ENCODE measurements at regions not wholly inside any gene's neighbourhood (a gene's known extent, or its start where the extent isn't known, plus 50 kb on each side); places are given as distances from the start of the nearest gene placed in this dataset.

DNA sequence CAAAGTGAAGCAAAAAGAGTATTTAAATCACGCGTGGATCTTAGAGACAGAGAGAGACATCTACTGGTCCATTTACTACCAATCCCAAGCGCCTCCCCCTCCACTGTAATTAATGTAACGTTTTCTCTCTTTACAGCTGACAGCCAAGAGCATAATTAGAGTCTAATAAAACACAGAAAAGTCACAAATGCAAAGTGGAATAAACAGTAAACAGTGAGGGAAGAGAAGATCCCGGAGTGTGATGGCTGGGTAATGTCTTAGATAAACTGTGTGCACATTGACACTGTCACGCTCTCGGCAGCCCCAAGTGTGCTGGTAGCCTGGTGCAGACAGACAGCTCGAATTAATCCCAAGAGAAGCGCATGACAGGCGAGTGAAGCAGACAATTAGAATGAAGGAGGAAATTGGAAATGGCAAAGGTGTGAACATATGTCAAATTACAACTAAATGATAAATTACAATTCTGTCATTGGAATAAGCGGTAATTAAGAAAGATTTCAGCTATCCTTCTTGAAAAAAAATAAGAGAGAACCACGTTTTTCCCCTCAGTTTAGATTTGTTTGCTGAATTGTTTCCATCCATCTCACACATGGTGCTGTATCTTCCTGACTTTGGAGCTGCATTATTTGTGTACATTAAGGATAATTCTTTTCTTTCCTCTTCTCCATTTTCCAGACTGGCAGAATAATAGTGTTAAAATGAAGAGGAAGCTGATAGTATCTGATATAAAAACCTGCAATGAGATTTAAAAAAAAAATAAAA, 100.1 kb downstream of the CXXC4 start:
- H3K9me3 ChIP-seq: no peaks in the 10 kb centered on the region
- no peaks in the 10 kb centered on the region for H3K27me3 ChIP-seq (replicated peaks in 1 of 7)
- no peak overlapping the region for H3K27ac ChIP-seq
- H3K36me3 ChIP-seq: no peaks in the 10 kb centered on the region
- no peak for TF ChIP-seq POLR2A (IDR thresholded peaks at IDR 0.05)
- no peak for TF ChIP-seq CTCF (IDR thresholded peaks at IDR 0.05 in 8 of 11, conservative IDR thresholded peaks at IDR 0.05 in 3 of 11)
- TF ChIP-seq POLR2AphosphoS5 (IDR thresholded peaks at IDR 0.05): no peak
- no peaks in the 10 kb centered on the region for H3K4me1 ChIP-seq
- 42 to 51% (median 49%) methylated on average over 12 of the region's 12 CpGs for WGBS, 5 donors
- no peak overlapping the region for H3K4me3 ChIP-seq
- intact Hi-C loops (cut with DNase I; ENCODE audit: low total_unique reads): no loop called here
- no peak for DNase-seq

DNA sequence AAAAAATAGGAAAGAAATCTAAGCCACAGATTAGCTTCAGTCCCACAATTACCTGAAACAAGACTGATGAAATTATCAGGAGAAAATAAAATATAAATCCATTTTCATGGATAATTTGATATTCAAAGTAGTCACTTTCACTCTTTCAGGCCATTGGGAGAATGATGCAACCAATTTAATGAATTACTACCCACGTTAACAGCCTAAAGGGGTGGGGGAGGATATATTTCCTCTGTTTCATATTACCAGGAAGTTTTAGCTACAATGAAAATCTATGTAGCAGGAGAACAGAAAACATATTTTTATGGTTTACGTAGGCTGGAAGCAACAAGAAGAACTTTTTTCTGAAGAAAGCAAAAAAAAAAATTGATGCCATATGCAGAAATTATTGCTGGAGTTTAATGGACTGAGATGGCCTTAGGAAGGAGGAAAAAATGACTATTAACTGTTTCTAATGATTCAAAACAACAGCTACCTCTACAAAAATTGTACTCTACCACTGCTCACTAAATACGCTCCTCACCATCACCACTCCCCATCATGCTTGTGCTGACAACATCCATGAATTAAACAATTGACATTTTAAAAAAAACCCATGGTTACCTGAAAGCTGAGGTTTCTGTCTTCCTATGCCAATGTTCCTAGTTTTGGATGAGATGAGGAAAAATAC, 100.9 kb downstream of the CXXC4 start:
- no peak overlapping the region for H3K27ac ChIP-seq
- intact Hi-C loops (cut with DNase I; ENCODE audit: low total_unique reads): no loop called here
- no peak for DNase-seq
- 54 to 63% (median 62%) methylated on average over 3 of the region's 3 CpGs for WGBS, 5 donors
- H3K36me3 ChIP-seq: no peaks in the 10 kb centered on the region
- TF ChIP-seq CTCF (IDR thresholded peaks at IDR 0.05 in 8 of 11, conservative IDR thresholded peaks at IDR 0.05 in 3 of 11) (no peak), POLR2A (IDR thresholded peaks at IDR 0.05) (no peak), POLR2AphosphoS5 (IDR thresholded peaks at IDR 0.05) (no peak)
- H3K4me1 ChIP-seq: no peaks in the 10 kb centered on the region
- H3K27me3 ChIP-seq (replicated peaks in 1 of 7): no peaks in the 10 kb centered on the region
- no peak overlapping the region for H3K4me3 ChIP-seq
- H3K9me3 ChIP-seq: no peaks in the 10 kb centered on the region

DNA sequence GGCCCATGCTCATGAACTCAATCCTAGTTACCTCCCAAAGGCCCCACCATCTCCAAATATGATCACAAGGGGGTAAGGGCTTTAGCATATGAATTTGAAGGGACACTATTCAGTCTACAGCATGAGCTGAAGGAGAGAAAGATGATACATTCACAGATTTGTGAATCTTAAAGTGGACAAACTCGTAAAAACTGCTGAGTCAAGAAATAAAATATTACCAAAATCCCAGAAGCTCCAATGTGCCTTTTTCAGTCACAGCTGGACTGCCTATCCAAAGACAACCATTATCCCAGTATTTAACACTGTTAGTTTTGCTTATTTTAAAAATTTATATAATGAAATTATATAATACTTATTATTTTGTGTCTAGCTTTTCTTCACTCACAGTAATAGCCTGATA, 109.0 kb downstream of the CXXC4 start:
- no peak for TF ChIP-seq CTCF (IDR thresholded peaks at IDR 0.05 in 8 of 11, conservative IDR thresholded peaks at IDR 0.05 in 3 of 11)
- no peak for TF ChIP-seq POLR2A (IDR thresholded peaks at IDR 0.05)
- TF ChIP-seq POLR2AphosphoS5 (IDR thresholded peaks at IDR 0.05): no peak
- H3K27ac ChIP-seq: no peak overlapping the region
- no peak for DNase-seq
- no peak overlapping the region for H3K4me3 ChIP-seq
- no peaks in the 10 kb centered on the region for H3K36me3 ChIP-seq
- peaks cover 0 to 6% (median 0%) of the 10 kb centered on the region in 8 donors for H3K9me3 ChIP-seq
- no peaks in the 10 kb centered on the region for H3K27me3 ChIP-seq (replicated peaks in 1 of 7)
- 67 to 83% (median 74%) methylated on average over 1 of the region's 1 CpG for WGBS, 5 donors
- intact Hi-C loops (cut with DNase I; ENCODE audit: low total_unique reads): no loop called here
- H3K4me1 ChIP-seq: no peaks in the 10 kb centered on the region

- H3K27ac ChIP-seq: no peak overlapping the region
Measured at GRCh38 chr4:104382961-104383360, 111.7 kb downstream of the CXXC4 start.

More at GRCh38 chr4:104382961-104383360, 111.7 kb downstream of the CXXC4 start:
- H3K4me1 ChIP-seq: no peaks in the 10 kb centered on the region
- H3K4me3 ChIP-seq: no peak overlapping the region
- no peaks in the 10 kb centered on the region for H3K27me3 ChIP-seq (replicated peaks in 1 of 7)
- TF ChIP-seq POLR2AphosphoS5 (IDR thresholded peaks at IDR 0.05) (no peak), POLR2A (IDR thresholded peaks at IDR 0.05) (no peak), CTCF (IDR thresholded peaks at IDR 0.05 in 8 of 11, conservative IDR thresholded peaks at IDR 0.05 in 3 of 11) (no peak)
- peaks cover 0 to 15% (median 2%) of the 10 kb centered on the region in 8 donors for H3K9me3 ChIP-seq
- H3K36me3 ChIP-seq: no peaks in the 10 kb centered on the region
- no peak for DNase-seq
- 95 to 98% (median 96%) methylated on average over 5 of the region's 5 CpGs for WGBS, 5 donors
- intact Hi-C loops (cut with DNase I; ENCODE audit: low total_unique reads): no loop called here
